HG02588 (cell line): ENCODE measurements at regions not wholly inside any gene's neighbourhood (a gene's known extent, or its start where the extent isn't known, plus 50 kb on each side); places are given as distances from the start of the nearest gene placed in this dataset.
"Not testable (repeated sequence)": the region's sequence is repeated elsewhere in the genome, so short reads cannot be mapped to it uniquely, and the experiment has no call there.

ENCODE experiments used
- ATAC-seq: cut with Tn5 transposase; IDR thresholded peaks from one replicate; pipeline ENCODE4 v1.9.1; 2021; ENCODE audit warnings: mild to moderate bottlenecking, moderate library complexity; ENCODE audit not compliant: unreplicated experiment

- no peak for ATAC-seq
Measured at GRCh38 chr3:23701716-23702597, 103.8 kb upstream of the UBE2E1 start.

- ATAC-seq, result no peak
Measured at GRCh38 chr3:23704298-23704697, 101.5 kb upstream of the UBE2E1 start.

GRCh38 chr3:23706111-23706510 lies 99.6 kb upstream of the UBE2E1 start:
- ATAC-seq, result no peak

DNA sequence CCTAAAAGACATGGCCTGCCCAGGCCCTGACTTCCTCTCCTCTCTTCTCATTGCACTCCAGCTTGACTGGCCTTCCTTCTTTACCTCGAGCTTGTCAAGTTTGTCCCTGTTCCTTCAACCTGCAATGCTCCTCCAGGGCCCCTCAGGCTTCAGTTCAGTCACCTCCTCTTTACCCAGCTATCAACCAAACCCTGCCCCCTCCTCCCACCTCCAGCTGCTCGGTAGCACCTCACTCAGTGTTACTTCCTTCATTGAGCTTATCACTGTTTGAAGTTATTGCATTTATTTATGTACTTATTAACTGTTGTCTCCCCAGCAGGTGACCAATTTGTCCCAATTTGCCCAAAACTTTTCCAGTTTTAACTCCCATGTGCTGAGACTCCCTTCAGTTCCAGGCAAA lies 95.8 kb upstream of the UBE2E1 start:
- ATAC-seq, result no peak

- ATAC-seq, result no peak
Measured at GRCh38 chr3:23710555-23710954, 95.2 kb upstream of the UBE2E1 start.

- peak; percentile 79 for ATAC-seq
Measured at GRCh38 chr3:23711916-23712494, 93.8 kb upstream of the UBE2E1 start.

DNA sequence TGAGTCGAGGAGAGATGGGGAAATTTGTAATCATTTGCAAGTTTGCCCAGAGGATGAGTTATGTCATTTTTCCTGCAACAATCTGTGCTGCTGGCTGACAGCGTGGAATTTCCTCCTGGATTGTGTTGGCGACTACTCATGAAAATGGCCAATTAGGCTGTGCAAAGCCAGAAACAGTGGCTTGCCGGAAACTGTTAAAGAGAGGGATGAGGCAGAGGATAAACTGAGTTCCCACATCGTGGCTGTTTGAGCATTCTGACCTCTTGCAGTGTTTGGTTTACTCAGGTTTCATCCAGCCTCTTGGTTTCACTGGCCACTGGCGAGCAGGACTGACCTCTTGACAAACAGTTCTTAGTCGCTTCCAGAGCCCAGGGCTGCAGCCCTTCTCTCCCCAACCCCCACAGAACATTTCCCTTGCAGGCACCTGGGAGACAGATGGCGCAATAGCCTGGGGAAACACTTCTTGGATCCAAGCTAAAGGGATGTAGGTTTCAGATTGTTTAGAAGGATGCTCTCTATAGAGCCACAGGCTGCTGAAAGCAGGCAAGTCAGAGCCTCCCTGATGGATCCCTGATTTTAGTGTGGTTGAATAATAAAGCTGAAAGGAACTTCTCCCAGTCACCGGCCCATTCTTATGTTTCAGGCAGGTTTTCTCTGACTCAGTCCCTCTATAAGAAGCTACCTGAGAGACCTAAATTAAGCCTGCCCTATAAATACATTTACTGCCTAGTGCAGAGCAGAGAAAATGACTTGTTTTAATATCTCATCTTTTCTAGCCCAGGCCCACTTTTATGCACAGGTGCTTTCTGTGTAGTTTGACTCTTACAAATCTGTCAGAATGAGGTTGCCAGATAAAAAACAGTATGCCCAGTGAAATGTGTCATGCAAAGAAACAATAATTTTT lies 92.8 kb upstream of the UBE2E1 start:
- no peak for ATAC-seq

DNA sequence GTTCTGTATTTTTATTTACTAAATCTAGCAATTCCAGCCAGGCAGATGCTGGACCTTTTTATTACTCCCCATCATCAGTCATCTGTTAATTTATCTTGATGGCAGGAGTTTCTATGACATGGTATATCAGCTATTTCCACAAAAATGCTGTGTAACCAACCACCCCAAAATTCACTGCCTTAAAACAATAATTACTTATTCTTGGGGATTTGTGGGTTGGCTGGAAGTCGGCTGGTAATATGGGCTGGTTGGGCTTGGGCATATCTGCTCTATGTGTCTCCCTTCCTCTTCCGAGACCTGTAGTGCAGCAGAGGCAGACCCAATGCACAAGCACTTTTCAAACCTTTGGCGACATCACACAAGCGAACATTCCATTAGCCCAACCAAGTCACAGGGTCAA lies 92.1 kb upstream of the UBE2E1 start:
- ATAC-seq, result no peak

DNA sequence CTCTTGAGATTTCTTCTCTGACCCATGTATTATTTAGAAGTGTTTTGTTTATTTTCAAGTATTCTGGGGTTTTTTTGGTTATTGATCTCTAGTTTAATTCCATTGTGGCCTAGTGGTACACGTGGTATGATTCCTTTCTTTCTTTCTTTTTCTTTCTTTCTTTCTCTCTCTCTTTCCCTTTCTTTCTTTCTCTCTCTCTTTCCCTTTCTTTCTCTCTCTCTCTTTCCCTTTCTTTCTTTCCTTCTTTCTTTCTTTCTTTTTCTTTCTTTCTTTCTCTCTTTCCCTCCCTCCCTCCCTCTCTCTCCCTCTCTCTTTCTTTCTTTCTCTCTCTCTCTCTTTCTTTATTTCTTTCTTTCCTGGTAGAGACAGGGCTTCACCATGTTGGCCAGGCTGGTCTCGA lies 85.7 kb upstream of the UBE2E1 start:
- ATAC-seq, result no peak

GRCh38 chr3:23720885-23721284 lies 84.9 kb upstream of the UBE2E1 start:
- ATAC-seq, result no peak

GRCh38 chr3:23723141-23723540 lies 82.6 kb upstream of the UBE2E1 start:
- no peak for ATAC-seq

GRCh38 chr3:23723930-23724329 lies 81.8 kb upstream of the UBE2E1 start:
- ATAC-seq, result no peak

- ATAC-seq, result peak; percentile 51
Measured at GRCh38 chr3:23726811-23727548, 78.8 kb upstream of the UBE2E1 start.

DNA sequence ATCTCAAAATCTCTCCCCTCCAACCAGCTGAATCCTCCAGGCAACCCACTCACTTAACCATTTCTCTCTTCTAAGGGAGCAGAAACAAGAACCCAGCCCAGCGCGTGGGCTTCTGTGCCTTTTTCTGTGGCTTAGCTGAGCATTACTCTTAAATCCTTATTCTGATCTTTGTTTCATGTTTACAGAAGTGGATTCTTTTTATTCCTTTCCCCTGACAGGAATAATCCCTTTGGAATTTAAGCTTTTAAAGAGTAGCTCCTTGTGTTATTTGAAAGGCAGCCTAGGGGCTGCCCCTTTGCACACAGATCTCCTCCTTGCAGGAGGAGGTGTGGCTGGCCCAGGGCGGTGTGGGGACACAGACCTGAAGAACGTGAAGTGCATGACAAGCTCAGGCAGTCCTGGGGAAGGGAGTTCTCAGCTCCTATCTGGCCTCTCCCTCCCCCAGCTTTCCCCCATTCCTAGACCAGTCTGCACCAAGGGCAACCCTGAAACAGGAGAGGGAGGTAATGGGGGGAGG lies 77.1 kb upstream of the UBE2E1 start:
- ATAC-seq, result no peak

DNA sequence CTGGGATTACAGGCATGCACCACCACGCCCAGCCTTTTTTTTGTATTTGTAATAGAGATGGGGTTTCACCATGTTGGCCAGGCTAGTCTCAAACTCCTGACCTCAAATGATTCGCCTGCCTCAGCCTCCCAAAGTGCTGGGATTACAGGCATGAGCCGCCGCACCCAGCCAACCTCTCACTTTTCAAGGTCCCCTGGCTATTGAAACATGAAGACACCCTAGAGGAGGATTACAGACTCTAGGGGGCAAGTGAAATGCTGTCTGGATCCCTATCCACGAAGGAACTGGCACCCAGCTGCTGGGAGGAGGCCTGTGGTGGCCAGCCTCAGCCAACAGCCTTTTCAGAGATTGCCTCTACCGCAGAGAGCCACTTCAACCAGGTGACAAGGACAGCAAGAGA lies 76.4 kb upstream of the UBE2E1 start:
- not testable (repeated sequence) for ATAC-seq

- ATAC-seq, result no peak
Measured at GRCh38 chr3:23734481-23734880, 71.3 kb upstream of the UBE2E1 start.

DNA sequence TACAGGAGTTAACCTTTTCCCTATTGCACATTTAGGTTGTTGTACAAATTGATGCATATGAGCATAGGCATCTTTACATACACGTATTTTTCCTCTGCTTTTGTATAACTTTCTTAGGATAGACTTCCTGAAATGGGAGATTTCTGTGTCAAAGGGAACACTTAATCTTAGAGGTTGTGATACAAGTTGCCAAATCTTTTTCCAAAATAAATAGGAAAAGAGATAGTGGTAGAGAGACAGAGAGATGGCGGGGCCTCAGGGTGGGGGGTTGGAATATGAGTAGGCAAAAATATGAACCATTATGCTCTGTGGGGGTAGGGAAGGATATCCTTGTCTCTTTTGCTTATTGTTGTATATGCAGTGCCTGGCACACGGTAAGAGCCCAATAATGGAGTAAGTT lies 70.7 kb upstream of the UBE2E1 start:
- no peak for ATAC-seq

DNA sequence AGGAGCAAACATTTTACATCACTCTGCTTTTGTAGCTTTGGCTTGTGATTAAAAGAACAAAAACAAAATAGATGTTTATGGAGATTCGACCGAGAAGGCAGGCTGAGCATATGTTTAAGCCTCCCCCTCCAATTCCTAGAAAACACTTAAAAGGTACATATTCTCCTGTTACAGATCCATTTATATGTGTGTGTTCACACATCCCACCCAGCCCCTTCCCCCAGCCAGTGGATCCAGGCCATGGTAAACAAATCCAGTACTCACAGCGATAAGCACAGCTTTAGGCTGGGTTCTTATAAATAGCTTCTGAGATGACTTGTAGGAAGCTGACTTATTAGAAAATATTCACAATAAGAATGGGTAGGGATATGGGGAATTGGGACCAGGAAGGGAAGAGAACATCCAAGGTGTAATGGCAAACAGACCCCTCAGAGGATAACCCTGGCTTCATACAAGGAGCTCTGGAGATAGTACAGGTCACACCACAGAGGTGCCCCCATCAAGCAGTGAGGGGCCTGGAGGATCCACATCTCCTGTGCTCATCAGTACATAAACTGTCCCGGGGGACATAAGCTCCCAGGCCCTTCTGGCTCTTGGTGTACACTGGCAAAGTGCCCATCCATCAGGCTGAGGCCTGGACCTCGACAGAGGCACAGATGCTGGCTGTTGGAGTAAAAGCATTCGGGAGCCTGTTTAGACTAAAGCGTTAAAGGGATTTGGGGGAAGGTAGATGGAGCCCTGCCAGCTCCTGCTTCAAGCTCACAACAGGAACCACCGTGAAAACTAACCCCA lies 70.0 kb upstream of the UBE2E1 start:
- ATAC-seq, result no peak

- ATAC-seq, result no peak
Measured at GRCh38 chr3:23738944-23739343, 66.8 kb upstream of the UBE2E1 start.

DNA sequence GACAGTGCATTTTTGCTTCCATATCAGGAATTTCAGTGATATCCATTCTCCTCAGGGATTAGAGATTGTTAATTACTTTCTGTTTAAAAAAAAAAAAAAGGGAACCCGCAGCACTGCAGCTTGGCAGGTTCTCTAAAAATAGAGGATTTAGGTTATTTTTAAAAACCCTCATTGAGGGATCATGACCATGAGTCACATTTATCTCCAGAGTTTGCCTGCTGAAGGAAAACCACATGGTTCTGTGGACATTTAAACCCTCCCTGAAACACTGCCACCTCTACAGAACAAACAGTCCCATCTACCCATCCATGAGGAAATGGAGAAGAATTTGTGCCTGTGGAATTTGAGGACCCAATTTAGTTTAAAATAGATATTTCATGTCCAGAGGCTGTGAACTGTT lies 66.2 kb upstream of the UBE2E1 start:
- no peak for ATAC-seq
